Calu3 (cell line): ENCODE measurements at regions not wholly inside any gene's neighbourhood (a gene's known extent, or its start where the extent isn't known, plus 50 kb on each side); places are given as distances from the start of the nearest gene placed in this dataset.

ENCODE experiments used
- BruUV-seq: library from RNA; stranded (reverse); fragments of 400-500 nt; replicated peaks from 2 replicates; lab custom pipeline; 2021; lab: Mats Ljungman, UMichigan
- CTCF ChIA-PET: fragments of 300-600 bp; sonication (Branson Sonifier 250); formaldehyde crosslinking; loops from one replicate; lab custom pipeline; 2022; ENCODE audit warnings: antibody characterized with exemption; lab: Charles Lee
- DNase-seq: peaks from one replicate; pipeline ENCODE4 v3.0.0; 2022
- H3K27ac Mint-ChIP-seq: one replicate; pipeline ENCODE4 v1.8.0; 2022; ENCODE audit warnings: mixed read lengths; ENCODE audit not compliant: unreplicated experiment
- H3K27me3 Mint-ChIP-seq: one replicate; pipeline ENCODE4 v1.8.0; 2022; ENCODE audit warnings: mixed read lengths; ENCODE audit not compliant: unreplicated experiment
- H3K36me3 Mint-ChIP-seq: one replicate; pipeline ENCODE4 v1.8.0; 2022; ENCODE audit warnings: mild to moderate bottlenecking, moderate library complexity, mixed read lengths; ENCODE audit not compliant: insufficient read depth, unreplicated experiment
- H3K4me1 Mint-ChIP-seq: one replicate; pipeline ENCODE4 v1.8.0; 2022; ENCODE audit warnings: mild to moderate bottlenecking, low read depth, mixed read lengths; ENCODE audit not compliant: unreplicated experiment
- H3K4me3 Mint-ChIP-seq: one replicate; pipeline ENCODE4 v1.8.0; 2022; ENCODE audit warnings: mild to moderate bottlenecking, low read depth, moderate library complexity, mixed read lengths; ENCODE audit not compliant: unreplicated experiment
- H3K9me3 Mint-ChIP-seq: one replicate; pipeline ENCODE4 v1.8.0; 2022; ENCODE audit warnings: low read depth, mixed read lengths; ENCODE audit not compliant: unreplicated experiment
- CTCF ChIP-seq: fragments of 200-600 bp; IDR thresholded peaks from one replicate; pipeline ENCODE4 v1.8.0; 2022; ENCODE audit warnings: antibody characterized with exemption; ENCODE audit not compliant: unreplicated experiment
- intact Hi-C: fragments of 100-400 bp; cut with micrococcal nuclease; formaldehyde crosslinking; loops from one replicate; pipeline ENCODE4 v1.10.0; 2022; ENCODE audit not compliant: unreplicated experiment

GRCh38 chr16:86962259-86962658, 354.9 kb downstream of the C16orf95 start:
- intact Hi-C loops, result no loop called here
- CTCF ChIA-PET, result no interaction called here
- Mint-ChIP-seq H3K27me3 (peaks cover 98% of the 10 kb centered on the region), H3K27ac (no peak overlapping the region), H3K36me3 (no peaks in the 10 kb centered on the region), H3K4me3 (no peak overlapping the region), H3K4me1 (no peaks in the 10 kb centered on the region), H3K9me3 (no peaks in the 10 kb centered on the region)
- no TSS peak for BruUV-seq
- TF ChIP-seq CTCF, result no peak
- DNase-seq, result no peak

- no peaks in the 10 kb centered on the region for H3K36me3 Mint-ChIP-seq
- H3K9me3 Mint-ChIP-seq, result no peaks in the 10 kb centered on the region
- H3K4me1 Mint-ChIP-seq, result no peaks in the 10 kb centered on the region
- peaks cover 98% of the 10 kb centered on the region for H3K27me3 Mint-ChIP-seq
- no peak for TF ChIP-seq CTCF
- H3K4me3 Mint-ChIP-seq, result no peak overlapping the region
- CTCF ChIA-PET, result no interaction called here
- BruUV-seq, result no TSS peak
- intact Hi-C loops, result no loop called here
- H3K27ac Mint-ChIP-seq, result no peak overlapping the region
- no peak for DNase-seq
These were observed 354.3 kb downstream of the C16orf95 start for GRCh38 chr16:86962913-86963312.

- no peaks in the 10 kb centered on the region for H3K4me1 Mint-ChIP-seq
- no peaks in the 10 kb centered on the region for H3K9me3 Mint-ChIP-seq
- no peak overlapping the region for H3K27ac Mint-ChIP-seq
- no peak for DNase-seq
- no peaks in the 10 kb centered on the region for H3K36me3 Mint-ChIP-seq
- CTCF ChIA-PET, result no interaction called here
- H3K27me3 Mint-ChIP-seq, result peaks cover 98% of the 10 kb centered on the region
- TF ChIP-seq CTCF, result no peak
- intact Hi-C loops, result no loop called here
- no peak overlapping the region for H3K4me3 Mint-ChIP-seq
- BruUV-seq, result no TSS peak
These were observed 353.3 kb downstream of the C16orf95 start for GRCh38 chr16:86963600-86964575.

DNA sequence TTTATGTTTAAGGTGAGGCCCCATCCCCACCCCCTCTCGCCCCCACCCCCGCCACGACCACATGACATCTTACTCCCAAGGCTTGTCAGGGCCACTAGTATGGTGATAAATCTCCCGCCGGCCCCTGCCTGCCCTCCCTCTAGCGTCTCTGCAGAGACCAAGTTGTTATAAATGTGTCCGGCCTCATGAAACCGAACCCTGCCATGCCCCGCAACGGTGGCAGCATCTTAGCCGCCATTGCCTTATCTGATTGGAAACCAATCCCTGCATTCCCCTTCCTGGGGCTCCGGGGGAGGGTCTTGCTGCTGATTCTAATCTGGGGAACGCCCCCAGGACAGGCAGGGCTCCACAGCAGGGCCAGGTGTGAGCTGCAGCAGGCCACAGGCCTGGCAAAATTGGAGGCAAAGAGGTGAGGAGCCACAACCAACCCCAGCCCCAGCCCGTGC, 352.4 kb downstream of the C16orf95 start:
- no TSS peak for BruUV-seq
- Mint-ChIP-seq H3K27me3 (peaks cover 98% of the 10 kb centered on the region), H3K27ac (no peak overlapping the region), H3K36me3 (no peaks in the 10 kb centered on the region), H3K4me1 (no peaks in the 10 kb centered on the region), H3K4me3 (no peak overlapping the region), H3K9me3 (no peaks in the 10 kb centered on the region)
- TF ChIP-seq CTCF, result no peak
- intact Hi-C loops, result no loop called here
- DNase-seq, result no peak
- CTCF ChIA-PET, result no interaction called here
